Calu3 (cell line): ENCODE measurements at regions not wholly inside any gene's neighbourhood (a gene's known extent, or its start where the extent isn't known, plus 50 kb on each side); places are given as distances from the start of the nearest gene placed in this dataset.

Experiments
- BruUV-seq: library from RNA; stranded (reverse); fragments of 400-500 nt; replicated peaks from 2 replicates; lab custom pipeline; 2021; lab: Mats Ljungman, UMichigan
- CTCF ChIA-PET: fragments of 300-600 bp; sonication (Branson Sonifier 250); formaldehyde crosslinking; loops from one replicate; lab custom pipeline; 2022; ENCODE audit warnings: antibody characterized with exemption; lab: Charles Lee
- DNase-seq: peaks from one replicate; pipeline ENCODE4 v3.0.0; 2022
- H3K27ac Mint-ChIP-seq: one replicate; pipeline ENCODE4 v1.8.0; 2022; ENCODE audit warnings: mixed read lengths; ENCODE audit not compliant: unreplicated experiment
- H3K27me3 Mint-ChIP-seq: one replicate; pipeline ENCODE4 v1.8.0; 2022; ENCODE audit warnings: mixed read lengths; ENCODE audit not compliant: unreplicated experiment
- H3K36me3 Mint-ChIP-seq: one replicate; pipeline ENCODE4 v1.8.0; 2022; ENCODE audit warnings: mild to moderate bottlenecking, moderate library complexity, mixed read lengths; ENCODE audit not compliant: insufficient read depth, unreplicated experiment
- H3K4me1 Mint-ChIP-seq: one replicate; pipeline ENCODE4 v1.8.0; 2022; ENCODE audit warnings: mild to moderate bottlenecking, low read depth, mixed read lengths; ENCODE audit not compliant: unreplicated experiment
- H3K4me3 Mint-ChIP-seq: one replicate; pipeline ENCODE4 v1.8.0; 2022; ENCODE audit warnings: mild to moderate bottlenecking, low read depth, moderate library complexity, mixed read lengths; ENCODE audit not compliant: unreplicated experiment
- H3K9me3 Mint-ChIP-seq: one replicate; pipeline ENCODE4 v1.8.0; 2022; ENCODE audit warnings: low read depth, mixed read lengths; ENCODE audit not compliant: unreplicated experiment
- intact Hi-C: fragments of 100-400 bp; cut with micrococcal nuclease; formaldehyde crosslinking; loops from one replicate; pipeline ENCODE4 v1.10.0; 2022; ENCODE audit not compliant: unreplicated experiment
- TF ChIP-seq, protein P1 (sequence below): fragments of 200-600 bp; IDR thresholded peaks from one replicate; pipeline ENCODE4 v1.8.0; 2022; ENCODE audit warnings: antibody characterized with exemption; ENCODE audit not compliant: unreplicated experiment

GRCh38 chrX:138945219-138945618 lies 233.7 kb upstream of the FGF13 start:
- intact Hi-C loops, result no loop called here
- DNase-seq, result no peak
- no peaks in the 10 kb centered on the region for H3K27me3 Mint-ChIP-seq
- TF ChIP-seq, protein P1, sequence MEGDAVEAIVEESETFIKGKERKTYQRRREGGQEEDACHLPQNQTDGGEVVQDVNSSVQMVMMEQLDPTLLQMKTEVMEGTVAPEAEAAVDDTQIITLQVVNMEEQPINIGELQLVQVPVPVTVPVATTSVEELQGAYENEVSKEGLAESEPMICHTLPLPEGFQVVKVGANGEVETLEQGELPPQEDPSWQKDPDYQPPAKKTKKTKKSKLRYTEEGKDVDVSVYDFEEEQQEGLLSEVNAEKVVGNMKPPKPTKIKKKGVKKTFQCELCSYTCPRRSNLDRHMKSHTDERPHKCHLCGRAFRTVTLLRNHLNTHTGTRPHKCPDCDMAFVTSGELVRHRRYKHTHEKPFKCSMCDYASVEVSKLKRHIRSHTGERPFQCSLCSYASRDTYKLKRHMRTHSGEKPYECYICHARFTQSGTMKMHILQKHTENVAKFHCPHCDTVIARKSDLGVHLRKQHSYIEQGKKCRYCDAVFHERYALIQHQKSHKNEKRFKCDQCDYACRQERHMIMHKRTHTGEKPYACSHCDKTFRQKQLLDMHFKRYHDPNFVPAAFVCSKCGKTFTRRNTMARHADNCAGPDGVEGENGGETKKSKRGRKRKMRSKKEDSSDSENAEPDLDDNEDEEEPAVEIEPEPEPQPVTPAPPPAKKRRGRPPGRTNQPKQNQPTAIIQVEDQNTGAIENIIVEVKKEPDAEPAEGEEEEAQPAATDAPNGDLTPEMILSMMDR, result no peak
- H3K27ac Mint-ChIP-seq, result no peak overlapping the region
- peaks cover 7% of the 10 kb centered on the region for H3K9me3 Mint-ChIP-seq
- no peaks in the 10 kb centered on the region for H3K36me3 Mint-ChIP-seq
- no peak overlapping the region for H3K4me3 Mint-ChIP-seq
- BruUV-seq, result no TSS peak
- CTCF ChIA-PET, result no interaction called here
- no peaks in the 10 kb centered on the region for H3K4me1 Mint-ChIP-seq

- Mint-ChIP-seq H3K9me3 (peaks cover 5% of the 10 kb centered on the region), H3K4me1 (no peaks in the 10 kb centered on the region), H3K36me3 (no peaks in the 10 kb centered on the region), H3K27ac (no peak overlapping the region), H3K27me3 (no peaks in the 10 kb centered on the region), H3K4me3 (no peak overlapping the region)
- intact Hi-C loops, result no loop called here
- DNase-seq, result no peak
- no TSS peak for BruUV-seq
- CTCF ChIA-PET, result no interaction called here
- TF ChIP-seq, protein P1, result no peak
Observed at GRCh38 chrX:138939038-138939437, 227.5 kb upstream of the FGF13 start.

DNA sequence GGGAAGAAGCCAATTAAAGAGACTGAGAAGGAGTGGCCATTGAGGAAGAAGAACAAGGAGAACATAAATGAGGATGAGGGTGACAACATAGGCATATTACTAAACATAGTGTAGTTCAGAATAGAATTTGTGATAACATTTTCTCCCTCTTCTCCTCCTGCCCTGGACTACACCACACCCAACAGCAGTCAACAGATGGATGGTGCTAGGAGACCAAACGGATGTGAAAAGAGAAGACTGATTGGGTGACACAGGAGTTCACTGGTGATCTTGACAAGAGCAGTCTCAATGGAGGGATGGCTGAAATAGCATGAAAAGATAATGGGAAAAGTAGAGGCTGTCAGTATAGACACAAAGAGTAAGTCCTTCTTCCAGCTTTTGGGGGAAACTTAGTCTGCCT lies 226.5 kb upstream of the FGF13 start:
- no peak overlapping the region for H3K4me3 Mint-ChIP-seq
- H3K27ac Mint-ChIP-seq, result no peak overlapping the region
- no peak for DNase-seq
- no TSS peak for BruUV-seq
- no peaks in the 10 kb centered on the region for H3K36me3 Mint-ChIP-seq
- no peaks in the 10 kb centered on the region for H3K4me1 Mint-ChIP-seq
- H3K27me3 Mint-ChIP-seq, result no peaks in the 10 kb centered on the region
- intact Hi-C loops, result no loop called here
- peaks cover 2% of the 10 kb centered on the region for H3K9me3 Mint-ChIP-seq
- TF ChIP-seq, protein P1, result no peak
- CTCF ChIA-PET, result no interaction called here

- intact Hi-C loops, result no loop called here
- peaks cover 7% of the 10 kb centered on the region for H3K9me3 Mint-ChIP-seq
- H3K27me3 Mint-ChIP-seq, result no peaks in the 10 kb centered on the region
- H3K27ac Mint-ChIP-seq, result no peak overlapping the region
- H3K4me1 Mint-ChIP-seq, result no peaks in the 10 kb centered on the region
- no peaks in the 10 kb centered on the region for H3K36me3 Mint-ChIP-seq
- DNase-seq, result no peak
- CTCF ChIA-PET, result no interaction called here
- BruUV-seq, result no TSS peak
- TF ChIP-seq, protein P1, result no peak
- H3K4me3 Mint-ChIP-seq, result no peak overlapping the region
Observed at GRCh38 chrX:138931212-138931611, 219.7 kb upstream of the FGF13 start.
